ENCODE measurements at regions not wholly inside any gene's neighbourhood (a gene's known extent, or its start where the extent isn't known, plus 50 kb on each side); places are given as distances from the start of the nearest gene placed in this dataset.

GRCh38 chr16:79270011-79270410, 330.5 kb downstream of the MAF start (continued):
- no peak for TF ChIP-seq TCF15 (CRISPR knock-in tag; IDR thresholded peaks at IDR 0.05)
- TF ChIP-seq, protein P1, sequence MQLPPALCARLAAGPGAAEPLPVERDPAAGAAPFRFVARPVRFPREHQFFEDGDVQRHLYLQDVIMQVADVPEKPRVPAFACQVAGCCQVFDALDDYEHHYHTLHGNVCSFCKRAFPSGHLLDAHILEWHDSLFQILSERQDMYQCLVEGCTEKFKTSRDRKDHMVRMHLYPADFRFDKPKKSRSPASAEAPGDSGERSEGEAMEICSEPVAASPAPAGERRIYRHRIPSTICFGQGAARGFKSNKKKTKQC (CRISPR knock-in tag; IDR thresholded peaks at IDR 0.05) = no peak
- TF ChIP-seq, protein P2, sequence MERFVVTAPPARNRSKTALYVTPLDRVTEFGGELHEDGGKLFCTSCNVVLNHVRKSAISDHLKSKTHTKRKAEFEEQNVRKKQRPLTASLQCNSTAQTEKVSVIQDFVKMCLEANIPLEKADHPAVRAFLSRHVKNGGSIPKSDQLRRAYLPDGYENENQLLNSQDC (CRISPR knock-in tag; IDR thresholded peaks at IDR 0.05) = no peak
- no peak for TF ChIP-seq WHSC1 (IDR thresholded peaks at IDR 0.05; ENCODE audit: low read length)

DNA sequence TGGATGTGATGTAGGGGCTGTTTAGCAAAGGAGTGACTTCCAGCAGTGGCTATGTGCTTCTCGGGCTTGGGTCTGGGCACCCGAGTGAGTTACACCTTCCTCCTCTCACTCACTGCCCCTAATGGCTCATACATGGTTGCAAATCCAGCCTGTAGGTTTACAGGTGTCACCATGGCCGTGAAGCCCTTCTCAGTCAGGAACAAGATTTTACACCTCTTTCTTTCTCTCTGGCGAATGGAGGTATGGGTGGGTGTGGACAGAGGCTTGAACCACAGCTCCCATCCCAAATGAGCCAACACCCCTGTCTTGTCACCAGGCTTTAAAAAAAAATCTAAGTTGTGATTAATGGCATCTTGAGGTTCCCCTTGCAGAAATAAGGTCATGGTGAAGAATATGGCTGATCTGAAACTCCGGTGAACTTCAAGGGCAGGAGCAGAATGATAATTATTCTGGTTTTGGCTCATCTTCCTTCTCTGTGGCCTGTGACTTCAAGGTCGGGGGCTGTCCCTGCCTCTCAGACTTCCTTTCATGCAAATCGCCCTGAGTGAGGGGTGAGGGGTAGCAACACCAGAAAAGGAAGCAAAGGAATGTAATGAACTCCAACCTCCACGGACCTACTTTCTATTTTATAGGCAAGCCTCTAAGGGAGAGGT, 331.2 kb downstream of the MAF start:
- no TSS peak for BruUV-seq (replicated peaks)
- DNase-seq (ENCODE audit: extremely low read depth in 1 of 4, low spot score in 3 of 4) = no peak
- Histone ChIP-seq H3K79me2 (ENCODE audit: control insufficient read depth, insufficient read depth, low read length) (no peaks in the 10 kb centered on the region), H3K4me1 (replicated peaks in 1 of 2; ENCODE audit: control insufficient read depth in 2 of 2, insufficient read depth in 2 of 2, low read length in 2 of 2) (no peaks in the 10 kb centered on the region), H2AFZ (ENCODE audit: low read depth, low read length) (no peak overlapping the region), H3K9ac (ENCODE audit: insufficient read depth in 1 of 2, low read depth in 2 of 2, low read length in 2 of 2) (no peak overlapping the region), H4K20me1 (replicated peaks; ENCODE audit: control insufficient read depth, insufficient read depth, low read length) (no peaks in the 10 kb centered on the region; the same call in 1 of the 2 replicates), H3K36me3 (ENCODE audit: control insufficient read depth, insufficient read depth, low read length) (no peaks in the 10 kb centered on the region), H3K4me3 (no peak overlapping the region), H3K27ac (ENCODE audit: extremely low read depth, low read depth, low read length) (no peak overlapping the region), H3K9me1 (ENCODE audit: control insufficient read depth, insufficient read depth, low read length) (no peaks in the 10 kb centered on the region), H3K4me2 (ENCODE audit: insufficient read depth, low read length) (no peak overlapping the region), H3K9me3 (replicated peaks; ENCODE audit: control insufficient read depth, insufficient read depth, low read depth, low read length) (no peaks in the 10 kb centered on the region), H3K27me3 (ENCODE audit: control insufficient read depth in 2 of 2, insufficient read depth in 2 of 2, low read length in 2 of 2) (peaks cover 3 to 11% of the 10 kb centered on the region in 2 experiments; a peak in 2 of 5 replicates)
- intact Hi-C loops (cut with micrococcal nuclease) (no loop called here), in situ Hi-C loops (cut with MboI) (no loop called here)
- no peak for FAIRE-seq
- ChIA-PET POLR2A (no interaction called here), CTCF (ENCODE audit: low intra/inter-chr PET ratio) (no interaction called here)
- WGBS (ENCODE audit: insufficient coverage, low coverage, missing lambda C conversion rate) = 0% methylated on average over 8 of the region's 8 CpGs
- no peak for ATAC-seq
- TF ChIP-seq PHTF2 (CRISPR knock-in tag; IDR thresholded peaks at IDR 0.05) = no peak
- TF ChIP-seq RBM34 (IDR thresholded peaks at IDR 0.05; ENCODE audit: borderline replicate concordance, insufficient read depth, low read length) = no peak
- no peak for TF ChIP-seq PHF8 (IDR thresholded peaks at IDR 0.05; ENCODE audit: borderline replicate concordance, low read length)
- TF ChIP-seq BRCA1 (IDR thresholded peaks at IDR 0.05) = no peak
- TF ChIP-seq BRCA1 (CRISPR knock-in tag; IDR thresholded peaks at IDR 0.05) = no peak
- TF ChIP-seq HSF4 (CRISPR knock-in tag; IDR thresholded peaks at IDR 0.05; ENCODE audit: borderline replicate concordance) = no peak
- TF ChIP-seq CEBPZ (IDR thresholded peaks at IDR 0.05; ENCODE audit: borderline replicate concordance, low read depth, low read length) = no peak
- TF ChIP-seq ESRRB (CRISPR knock-in tag; IDR thresholded peaks at IDR 0.05; ENCODE audit: borderline replicate concordance) = no peak
- no peak for TF ChIP-seq CREBBP (IDR thresholded peaks at IDR 0.05; ENCODE audit: low read depth, low read length)
- TF ChIP-seq, protein P3, sequence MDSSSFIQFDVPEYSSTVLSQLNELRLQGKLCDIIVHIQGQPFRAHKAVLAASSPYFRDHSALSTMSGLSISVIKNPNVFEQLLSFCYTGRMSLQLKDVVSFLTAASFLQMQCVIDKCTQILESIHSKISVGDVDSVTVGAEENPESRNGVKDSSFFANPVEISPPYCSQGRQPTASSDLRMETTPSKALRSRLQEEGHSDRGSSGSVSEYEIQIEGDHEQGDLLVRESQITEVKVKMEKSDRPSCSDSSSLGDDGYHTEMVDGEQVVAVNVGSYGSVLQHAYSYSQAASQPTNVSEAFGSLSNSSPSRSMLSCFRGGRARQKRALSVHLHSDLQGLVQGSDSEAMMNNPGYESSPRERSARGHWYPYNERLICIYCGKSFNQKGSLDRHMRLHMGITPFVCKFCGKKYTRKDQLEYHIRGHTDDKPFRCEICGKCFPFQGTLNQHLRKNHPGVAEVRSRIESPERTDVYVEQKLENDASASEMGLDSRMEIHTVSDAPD (CRISPR knock-in tag; IDR thresholded peaks at IDR 0.05) = no peak
- no peak for TF ChIP-seq FOXK1 (CRISPR knock-in tag; IDR thresholded peaks at IDR 0.05; ENCODE audit: borderline replicate concordance)
